ENCODE measurements at regions not wholly inside any gene's neighbourhood (a gene's known extent, or its start where the extent isn't known, plus 50 kb on each side); places are given as distances from the start of the nearest gene placed in this dataset.
"Not testable (repeated sequence)": the region's sequence is repeated elsewhere in the genome, so short reads cannot be mapped to it uniquely, and the experiment has no call there.

- Histone ChIP-seq H3K27me3 (ENCODE audit: low read depth, low read length) (no peaks in the 10 kb centered on the region), H3K4me2 (ENCODE audit: low read length) (no peak overlapping the region), H3K36me3 (replicated peaks; ENCODE audit: low read depth, low read length) (no peaks in the 10 kb centered on the region), H2AFZ (ENCODE audit: low read depth, low read length) (no peak overlapping the region), H3K9me3 (ENCODE audit: insufficient read depth, low read length) (no peaks in the 10 kb centered on the region), H3K4me3 (ENCODE audit: low read length) (no peak overlapping the region), H3K9ac (ENCODE audit: low read length) (no peak overlapping the region), H3K79me2 (ENCODE audit: low read length) (no peaks in the 10 kb centered on the region), H3K27ac (ENCODE audit: low read length) (no peak overlapping the region), H4K20me1 (ENCODE audit: insufficient read depth, low read length) (no peaks in the 10 kb centered on the region), H3K4me1 (ENCODE audit: low read length) (no peaks in the 10 kb centered on the region)
- no peak for TF ChIP-seq EZH2phosphoT487 (IDR thresholded peaks at IDR 0.05; ENCODE audit: low read depth)
- no peak for TF ChIP-seq CTCF (IDR thresholded peaks at IDR 0.05; ENCODE audit: low read depth, low read length)
Measured at GRCh38 chr14:45587142-45587541, 334.1 kb upstream of the MIS18BP1 start.

- Histone ChIP-seq H2AFZ (ENCODE audit: low read depth, low read length) (no peak overlapping the region), H3K4me3 (ENCODE audit: low read length) (no peak overlapping the region), H4K20me1 (ENCODE audit: insufficient read depth, low read length) (no peaks in the 10 kb centered on the region)
Measured at GRCh38 chr14:45559626-45560025, 306.6 kb upstream of the MIS18BP1 start.

GRCh38 chr14:45558183-45558582 lies 305.2 kb upstream of the MIS18BP1 start:
- Histone ChIP-seq H3K27me3 (ENCODE audit: low read depth, low read length) (no peaks in the 10 kb centered on the region), H3K27ac (ENCODE audit: low read length) (no peak overlapping the region), H3K79me2 (ENCODE audit: low read length) (no peaks in the 10 kb centered on the region), H3K4me1 (ENCODE audit: low read length) (no peaks in the 10 kb centered on the region), H4K20me1 (ENCODE audit: insufficient read depth, low read length) (no peaks in the 10 kb centered on the region), H3K9me3 (ENCODE audit: insufficient read depth, low read length) (no peaks in the 10 kb centered on the region), H2AFZ (ENCODE audit: low read depth, low read length) (no peak overlapping the region), H3K4me3 (ENCODE audit: low read length) (no peak overlapping the region), H3K36me3 (replicated peaks; ENCODE audit: low read depth, low read length) (no peaks in the 10 kb centered on the region), H3K4me2 (ENCODE audit: low read length) (no peak overlapping the region), H3K9ac (ENCODE audit: low read length) (no peak overlapping the region)
- TF ChIP-seq CTCF (IDR thresholded peaks at IDR 0.05; ENCODE audit: low read depth, low read length), result no peak

More at GRCh38 chr14:45559626-45560025, 306.6 kb upstream of the MIS18BP1 start:
- Histone ChIP-seq H3K36me3 (replicated peaks; ENCODE audit: low read depth, low read length) (no peaks in the 10 kb centered on the region), H3K79me2 (ENCODE audit: low read length) (no peaks in the 10 kb centered on the region), H3K9ac (ENCODE audit: low read length) (no peak overlapping the region), H3K9me3 (ENCODE audit: insufficient read depth, low read length) (no peaks in the 10 kb centered on the region), H3K4me1 (ENCODE audit: low read length) (no peaks in the 10 kb centered on the region), H3K27me3 (ENCODE audit: low read depth, low read length) (no peaks in the 10 kb centered on the region), H3K4me2 (ENCODE audit: low read length) (no peak overlapping the region), H3K27ac (ENCODE audit: low read length) (no peak overlapping the region)
- no peak for TF ChIP-seq EZH2phosphoT487 (IDR thresholded peaks at IDR 0.05; ENCODE audit: low read depth)
- no peak for TF ChIP-seq CTCF (IDR thresholded peaks at IDR 0.05; ENCODE audit: low read depth, low read length)

GRCh38 chr14:45553981-45554380 lies 301.0 kb upstream of the MIS18BP1 start:
- no peak overlapping the region for H2AFZ ChIP-seq (ENCODE audit: low read depth, low read length)
- no peaks in the 10 kb centered on the region for H3K9me3 ChIP-seq (ENCODE audit: insufficient read depth, low read length)
- H3K79me2 ChIP-seq (ENCODE audit: low read length), result no peaks in the 10 kb centered on the region
- no peaks in the 10 kb centered on the region for H3K27me3 ChIP-seq (ENCODE audit: low read depth, low read length)
- no peaks in the 10 kb centered on the region for H4K20me1 ChIP-seq (ENCODE audit: insufficient read depth, low read length)
- no peak overlapping the region for H3K9ac ChIP-seq (ENCODE audit: low read length)
- no peak overlapping the region for H3K4me3 ChIP-seq (ENCODE audit: low read length)
- H3K4me2 ChIP-seq (ENCODE audit: low read length), result no peak overlapping the region
- H3K36me3 ChIP-seq (replicated peaks; ENCODE audit: low read depth, low read length), result no peaks in the 10 kb centered on the region
- H3K4me1 ChIP-seq (ENCODE audit: low read length), result no peaks in the 10 kb centered on the region
- no peak overlapping the region for H3K27ac ChIP-seq (ENCODE audit: low read length)
- TF ChIP-seq CTCF (IDR thresholded peaks at IDR 0.05; ENCODE audit: low read depth, low read length) (no peak), EZH2phosphoT487 (IDR thresholded peaks at IDR 0.05; ENCODE audit: low read depth) (no peak)

GRCh38 chr14:45551240-45551820 lies 298.3 kb upstream of the MIS18BP1 start:
- H3K4me1 ChIP-seq (ENCODE audit: low read length); H3K79me2 ChIP-seq (ENCODE audit: low read length); H3K9ac ChIP-seq (ENCODE audit: low read length); H4K20me1 ChIP-seq (ENCODE audit: insufficient read depth, low read length); H3K4me2 ChIP-seq (ENCODE audit: low read length); H3K36me3 ChIP-seq (replicated peaks; ENCODE audit: low read depth, low read length); H3K4me3 ChIP-seq (ENCODE audit: low read length); H3K27ac ChIP-seq (ENCODE audit: low read length); H2AFZ ChIP-seq (ENCODE audit: low read depth, low read length); H3K27me3 ChIP-seq (ENCODE audit: low read depth, low read length); H3K9me3 ChIP-seq (ENCODE audit: insufficient read depth, low read length): not testable (repeated sequence)

Measured in OCI-LY3 (cell line).